ENCODE measurements at regions not wholly inside any gene's neighbourhood (a gene's known extent, or its start where the extent isn't known, plus 50 kb on each side); places are given as distances from the start of the nearest gene placed in this dataset.

DNA sequence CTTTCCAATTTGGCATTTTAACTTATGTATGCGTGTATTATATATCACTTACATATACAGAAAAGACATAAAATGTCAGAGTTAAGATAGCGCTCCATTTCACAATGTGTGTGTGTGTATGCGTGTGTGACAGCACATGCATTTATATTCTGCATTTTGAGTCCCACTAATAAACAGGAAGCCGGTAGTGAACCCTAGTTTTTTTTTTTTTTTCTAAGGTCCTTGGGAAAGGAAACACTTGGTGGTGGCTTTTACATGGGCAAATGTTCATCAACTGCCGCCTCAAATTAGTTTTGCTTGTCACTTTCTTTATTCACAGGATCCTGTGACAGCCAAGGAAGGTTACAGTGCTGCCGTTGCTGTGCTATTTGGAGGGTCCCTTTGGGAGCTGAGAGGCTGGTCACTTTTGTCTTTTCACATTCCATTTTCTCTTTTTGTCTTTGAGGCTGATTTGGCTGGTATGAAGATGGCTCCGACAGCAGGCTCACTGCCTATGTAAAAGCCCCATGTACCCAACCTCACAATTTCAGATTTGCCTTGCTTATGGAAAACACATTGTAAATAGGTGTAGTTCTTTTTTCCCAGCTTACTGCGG, 298.9 kb downstream of the CSNK1G3 start (continued):
- TF ChIP-seq CREB1 (IDR thresholded peaks at IDR 0.05): no peak
- TF ChIP-seq BCL11A (IDR thresholded peaks at IDR 0.05; ENCODE audit: low read depth in 2 of 2, low read length in 2 of 2): no peak
- no peak for TF ChIP-seq CBX8 (IDR thresholded peaks at IDR 0.05; ENCODE audit: borderline replicate concordance, low read depth, low read length)

Measured in H1 (cell line).